Fibroblast of the aortic adventitia (primary cell): ENCODE measurements at regions not wholly inside any gene's neighbourhood (a gene's known extent, or its start where the extent isn't known, plus 50 kb on each side); places are given as distances from the start of the nearest gene placed in this dataset.

Experiments
- DNase-seq: peaks from one replicate; pipeline ENCODE4 v3.0.0-alpha.2; 2010; ENCODE audit warnings: low read depth
- H3K4me3 ChIP-seq: 2 replicates; pipeline ENCODE4 v1.5.1; 2011; ENCODE audit warnings: low read depth, mild to moderate bottlenecking, control low read depth, low read length, moderate library complexity
- CTCF ChIP-seq: IDR thresholded peaks from 2 replicates; pipeline ENCODE4 v1.5.1; 2011; ENCODE audit warnings: mild to moderate bottlenecking, low read length, control low read depth, inconsistent platforms; ENCODE audit not compliant: insufficient read depth

DNA sequence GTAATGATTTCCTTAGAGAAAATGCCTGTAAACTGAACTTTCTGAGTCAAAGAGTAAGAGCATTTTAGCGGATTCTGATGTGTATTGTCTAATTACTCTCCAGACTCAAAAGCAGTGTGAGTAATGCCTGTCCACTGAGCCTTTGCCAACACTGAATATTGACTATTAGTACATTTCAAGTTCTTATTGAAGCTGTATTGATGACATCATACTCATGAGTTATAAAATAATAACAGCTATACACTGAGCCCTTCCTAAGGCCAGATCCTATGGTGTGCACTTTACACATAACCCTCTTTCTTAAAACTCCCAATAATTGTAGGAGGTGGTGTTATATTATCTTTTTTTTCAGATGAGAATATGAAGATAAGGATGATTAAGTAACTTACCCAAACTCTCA, 152.8 kb upstream of the TRPC7 start:
- no peak overlapping the region for H3K4me3 ChIP-seq

DNA sequence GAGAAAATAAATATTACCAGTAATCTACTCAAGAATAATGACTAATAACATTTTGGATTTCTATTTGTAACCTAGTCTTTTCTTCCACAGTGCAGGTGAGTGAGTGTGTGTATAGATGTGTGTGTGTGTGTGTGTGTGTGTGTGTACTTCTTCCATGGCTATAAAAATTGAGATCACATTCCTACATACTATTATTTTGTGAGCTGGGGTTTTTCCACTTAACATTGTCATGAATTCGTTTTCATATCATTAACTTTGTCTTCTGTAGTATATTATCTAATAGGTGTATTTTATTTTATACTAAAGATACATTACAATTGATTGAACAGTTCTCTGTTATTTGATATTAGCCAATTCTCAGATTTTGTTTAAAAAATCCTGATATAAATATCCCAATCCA, 152.4 kb upstream of the TRPC7 start:
- no peak for DNase-seq
- no peak for TF ChIP-seq CTCF
- H3K4me3 ChIP-seq: no peak overlapping the region

More for the DNA sequence above, 152.8 kb upstream of the TRPC7 start:
- TF ChIP-seq CTCF: no peak
- no peak for DNase-seq

GRCh38 chr5:136516637-136517036, 151.3 kb upstream of the TRPC7 start:
- H3K4me3 ChIP-seq: no peak overlapping the region
- no peak for TF ChIP-seq CTCF
- no peak for DNase-seq

DNA sequence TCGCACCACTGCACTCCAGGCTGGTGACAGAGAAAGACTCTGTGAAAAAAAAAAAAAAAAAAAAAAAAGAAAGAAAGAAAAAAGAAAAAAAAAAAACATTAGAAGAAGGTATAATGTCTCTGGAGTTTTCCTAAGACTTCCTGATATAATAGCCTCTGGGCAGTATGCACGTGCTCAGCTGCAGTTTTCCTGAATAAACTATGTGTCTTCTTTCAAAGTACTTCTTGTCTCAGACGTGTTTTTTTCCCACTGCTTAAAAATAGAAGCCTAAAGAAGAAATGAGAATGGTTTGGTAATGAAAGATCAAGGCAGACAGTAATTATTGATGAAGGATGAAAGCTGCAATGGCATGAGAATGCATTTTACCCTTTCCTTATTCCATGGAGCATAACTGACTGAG, 148.1 kb upstream of the TRPC7 start:
- TF ChIP-seq CTCF: no peak
- no peak overlapping the region for H3K4me3 ChIP-seq
- no peak for DNase-seq

DNA sequence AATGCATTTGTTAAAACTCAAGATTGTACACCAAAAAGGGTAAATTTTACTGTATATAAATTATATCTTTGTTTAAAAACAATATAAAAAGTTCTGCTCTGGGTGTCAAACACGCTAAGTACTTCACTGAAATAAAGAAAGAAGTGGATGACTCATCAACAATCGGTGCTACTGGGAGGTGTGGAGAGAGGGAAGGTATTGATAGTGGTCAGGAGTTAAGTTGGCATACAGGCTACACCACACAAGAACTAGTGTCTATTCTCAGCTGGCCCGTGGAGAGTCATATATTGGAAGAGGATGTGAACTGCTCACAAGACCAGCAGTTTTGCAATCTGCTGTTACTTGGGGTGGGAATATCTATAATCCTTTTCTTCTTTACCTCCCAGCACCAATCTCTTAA, 145.7 kb upstream of the TRPC7 start:
- no peak for TF ChIP-seq CTCF
- H3K4me3 ChIP-seq: no peak overlapping the region
- no peak for DNase-seq

GRCh38 chr5:136510481-136510880, 145.1 kb upstream of the TRPC7 start:
- DNase-seq: no peak
- TF ChIP-seq CTCF: no peak
- no peak overlapping the region for H3K4me3 ChIP-seq

GRCh38 chr5:136506131-136506530, 140.8 kb upstream of the TRPC7 start:
- H3K4me3 ChIP-seq: no peak overlapping the region
- no peak for DNase-seq
- TF ChIP-seq CTCF: no peak
